VCaP (cell line): ENCODE measurements at regions not wholly inside any gene's neighbourhood (a gene's known extent, or its start where the extent isn't known, plus 50 kb on each side); places are given as distances from the start of the nearest gene placed in this dataset.

Source experiments
- H3K27ac ChIP-seq: fragments of 450-650 bp; 2 replicates; pipeline ENCODE4 v1.5.1; 2017
- TF ChIP-seq, protein P1 (sequence below): fragments of 450-650 bp; conservative IDR thresholded peaks from 2 replicates; pipeline ENCODE4 v1.5.1; 2017; ENCODE audit warnings: mild to moderate bottlenecking, moderate library complexity

DNA sequence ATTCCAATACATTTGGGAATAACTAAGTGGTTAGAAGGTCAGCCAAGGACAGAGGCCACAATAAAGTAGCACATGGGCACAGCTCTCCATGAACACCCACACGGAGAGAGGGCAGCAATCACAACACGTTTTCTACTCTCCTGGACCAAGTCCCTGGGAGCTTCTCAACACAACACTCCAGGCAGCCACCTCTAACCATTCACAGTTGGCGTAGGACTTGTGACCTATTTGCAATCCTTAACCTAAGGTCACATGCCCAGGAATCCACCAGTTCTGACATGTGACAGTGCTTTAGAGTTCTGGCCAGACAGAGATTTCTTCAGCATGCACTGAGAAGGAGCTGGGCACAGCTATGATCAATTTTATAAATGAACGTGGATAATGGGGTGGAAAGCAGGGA is 280.8 kb downstream of the SHQ1 start:
- TF ChIP-seq, protein P1, sequence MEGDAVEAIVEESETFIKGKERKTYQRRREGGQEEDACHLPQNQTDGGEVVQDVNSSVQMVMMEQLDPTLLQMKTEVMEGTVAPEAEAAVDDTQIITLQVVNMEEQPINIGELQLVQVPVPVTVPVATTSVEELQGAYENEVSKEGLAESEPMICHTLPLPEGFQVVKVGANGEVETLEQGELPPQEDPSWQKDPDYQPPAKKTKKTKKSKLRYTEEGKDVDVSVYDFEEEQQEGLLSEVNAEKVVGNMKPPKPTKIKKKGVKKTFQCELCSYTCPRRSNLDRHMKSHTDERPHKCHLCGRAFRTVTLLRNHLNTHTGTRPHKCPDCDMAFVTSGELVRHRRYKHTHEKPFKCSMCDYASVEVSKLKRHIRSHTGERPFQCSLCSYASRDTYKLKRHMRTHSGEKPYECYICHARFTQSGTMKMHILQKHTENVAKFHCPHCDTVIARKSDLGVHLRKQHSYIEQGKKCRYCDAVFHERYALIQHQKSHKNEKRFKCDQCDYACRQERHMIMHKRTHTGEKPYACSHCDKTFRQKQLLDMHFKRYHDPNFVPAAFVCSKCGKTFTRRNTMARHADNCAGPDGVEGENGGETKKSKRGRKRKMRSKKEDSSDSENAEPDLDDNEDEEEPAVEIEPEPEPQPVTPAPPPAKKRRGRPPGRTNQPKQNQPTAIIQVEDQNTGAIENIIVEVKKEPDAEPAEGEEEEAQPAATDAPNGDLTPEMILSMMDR: no peak
- no peak overlapping the region for H3K27ac ChIP-seq

GRCh38 chr3:72565593-72565992 is 282.7 kb downstream of the SHQ1 start:
- no peak overlapping the region for H3K27ac ChIP-seq
- TF ChIP-seq, protein P1: no peak

- peak overlapping the region; percentile 41 for H3K27ac ChIP-seq
- TF ChIP-seq, protein P1: no peak
These were observed 284.4 kb downstream of the SHQ1 start for GRCh38 chr3:72563690-72564370.

DNA sequence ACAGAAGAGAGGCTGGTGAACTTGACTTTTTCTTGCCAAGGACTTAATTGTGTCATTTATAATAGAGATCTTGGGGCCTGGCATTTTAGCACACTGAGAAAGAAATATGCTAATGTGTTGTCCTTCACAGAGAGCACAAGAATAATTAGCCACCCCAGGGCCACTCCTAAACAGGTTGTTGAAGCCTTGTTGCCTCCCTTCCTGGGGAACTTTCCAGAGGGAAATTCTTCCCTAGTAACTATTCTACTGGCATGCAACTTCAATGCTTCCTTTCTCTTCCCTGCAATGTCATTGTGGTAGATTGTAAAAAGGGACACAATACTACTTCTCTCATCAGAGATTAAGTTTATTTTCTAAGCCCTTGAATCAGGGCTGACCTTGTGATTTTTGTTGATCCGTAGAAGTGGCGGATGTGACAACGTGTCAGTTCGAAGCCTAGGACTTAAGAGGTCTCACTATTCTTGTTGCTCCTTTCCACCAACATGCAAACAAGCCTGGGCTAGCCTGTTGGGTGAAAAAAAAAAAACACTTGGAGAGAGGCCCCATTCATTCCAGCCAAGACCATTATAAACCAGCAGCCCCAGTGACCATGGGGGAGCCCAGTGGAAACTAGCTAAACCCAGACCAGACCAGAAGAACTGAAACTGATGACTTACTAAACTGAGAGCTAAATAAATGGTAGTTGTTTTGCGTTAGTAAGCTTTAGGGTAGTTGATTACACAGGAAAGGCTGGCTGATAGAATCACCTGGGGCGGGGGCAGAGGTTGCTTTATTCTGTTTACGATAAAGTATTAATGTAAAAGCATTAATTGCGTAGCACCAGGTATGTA is 287.2 kb downstream of the SHQ1 start:
- TF ChIP-seq, protein P1: no peak
- H3K27ac ChIP-seq: no peak overlapping the region

DNA sequence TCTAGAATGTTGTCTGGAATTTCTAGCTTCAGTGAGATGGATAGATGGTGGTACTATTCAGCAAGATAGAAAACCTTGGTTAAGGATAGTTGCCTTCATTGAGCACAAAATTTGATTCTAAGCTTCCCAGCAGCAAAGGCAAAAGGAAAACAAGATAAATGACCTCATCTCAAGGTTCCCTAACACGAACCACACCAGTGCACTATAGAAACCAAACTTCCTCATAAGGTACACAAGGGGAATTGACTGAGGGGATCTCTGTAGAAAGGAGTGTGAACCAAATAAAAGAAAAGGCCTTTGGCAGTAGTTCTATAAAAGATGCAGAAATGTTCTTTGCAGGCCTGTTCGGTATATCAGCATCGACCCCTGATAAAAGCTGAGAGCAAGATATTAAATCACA is 288.9 kb downstream of the SHQ1 start:
- H3K27ac ChIP-seq: no peak overlapping the region
- TF ChIP-seq, protein P1: no peak

- no peak overlapping the region for H3K27ac ChIP-seq
- TF ChIP-seq, protein P1: no peak
These were observed 290.2 kb downstream of the SHQ1 start for GRCh38 chr3:72558001-72558400.

DNA sequence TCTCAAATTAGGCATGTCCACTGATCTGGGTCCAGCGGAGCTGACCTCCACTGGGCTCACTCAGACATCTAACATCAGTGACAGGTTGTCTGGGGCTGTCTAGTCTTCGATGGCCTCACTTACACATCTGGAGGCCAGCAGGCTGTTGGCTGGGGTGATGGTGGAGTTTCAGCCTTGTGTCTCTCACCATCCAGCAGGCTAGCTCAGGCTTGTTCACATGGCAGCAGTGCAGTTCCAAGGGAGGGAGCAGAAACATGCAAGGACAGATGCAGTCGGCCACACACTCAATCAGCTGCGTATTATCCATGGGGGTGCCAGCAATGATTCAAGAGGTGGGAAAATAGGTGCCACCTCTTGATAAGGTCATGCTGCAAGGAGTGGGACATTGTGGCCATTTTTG is 292.5 kb downstream of the SHQ1 start:
- H3K27ac ChIP-seq: no peak overlapping the region
- TF ChIP-seq, protein P1: no peak
